HG02943 (cell line): ENCODE measurements at regions not wholly inside any gene's neighbourhood (a gene's known extent, or its start where the extent isn't known, plus 50 kb on each side); places are given as distances from the start of the nearest gene placed in this dataset.
"Not testable (repeated sequence)": the region's sequence is repeated elsewhere in the genome, so short reads cannot be mapped to it uniquely, and the experiment has no call there.

Experiments
- ATAC-seq: cut with Tn5 transposase; IDR thresholded peaks from one replicate; pipeline ENCODE4 v1.9.1; 2021; ENCODE audit warnings: mild to moderate bottlenecking, low read depth, moderate library complexity; ENCODE audit not compliant: unreplicated experiment

- no peak for ATAC-seq
Observed at GRCh38 chr2:65980531-65980930, 454.4 kb upstream of the MEIS1 start.

- ATAC-seq = no peak
Observed at GRCh38 chr2:65979446-65979845, 455.5 kb upstream of the MEIS1 start.

- no peak for ATAC-seq
Observed at GRCh38 chr2:65974067-65974723, 460.7 kb upstream of the MEIS1 start.

GRCh38 chr2:65969161-65969560 lies 465.8 kb upstream of the MEIS1 start:
- no peak for ATAC-seq

GRCh38 chr2:65963303-65963702 lies 471.6 kb upstream of the MEIS1 start:
- ATAC-seq = not testable (repeated sequence)

- ATAC-seq = no peak
Observed at GRCh38 chr2:65960953-65961352, 474.0 kb upstream of the MEIS1 start.

- no peak for ATAC-seq
Observed at GRCh38 chr2:65957886-65958285, 477.0 kb upstream of the MEIS1 start.

GRCh38 chr2:65957454-65957853 lies 477.5 kb upstream of the MEIS1 start:
- ATAC-seq = no peak

GRCh38 chr2:65955259-65955658 lies 479.7 kb upstream of the MEIS1 start:
- no peak for ATAC-seq

GRCh38 chr2:65952966-65953761 lies 481.8 kb upstream of the MEIS1 start:
- no peak for ATAC-seq

- no peak for ATAC-seq
Observed at GRCh38 chr2:65944213-65944612, 490.7 kb upstream of the MEIS1 start.

- no peak for ATAC-seq
Observed at GRCh38 chr2:65943099-65943786, 491.7 kb upstream of the MEIS1 start.

- no peak for ATAC-seq
Observed at GRCh38 chr2:65940856-65941255, 494.1 kb upstream of the MEIS1 start.

- no peak for ATAC-seq
Observed at GRCh38 chr2:65939687-65940086, 495.2 kb upstream of the MEIS1 start.

GRCh38 chr2:65937379-65938160 lies 497.4 kb upstream of the MEIS1 start:
- ATAC-seq = no peak

- ATAC-seq = no peak
Observed at GRCh38 chr2:65934992-65935629, 499.8 kb upstream of the MEIS1 start.

GRCh38 chr2:65932571-65932970 lies 500.2 kb upstream of the SPRED2 start:
- no peak for ATAC-seq

GRCh38 chr2:65931056-65931455 lies 498.7 kb upstream of the SPRED2 start:
- ATAC-seq = no peak

GRCh38 chr2:65930259-65930658 lies 497.9 kb upstream of the SPRED2 start:
- no peak for ATAC-seq

GRCh38 chr2:65929664-65930063 lies 497.3 kb upstream of the SPRED2 start:
- ATAC-seq = not testable (repeated sequence)
